Mesenchymal stem cell (in vitro differentiated cells and primary cell): ENCODE measurements at regions not wholly inside any gene's neighbourhood (a gene's known extent, or its start where the extent isn't known, plus 50 kb on each side); places are given as distances from the start of the nearest gene placed in this dataset.
A peak's percentile ranks its signal among the peaks of the same experiment; 100 is the strongest.

Experiments
- DNase-seq: peaks from one replicate; pipeline ENCODE4 v3.0.0-alpha.2; 2013
- H2AFZ ChIP-seq: one replicate; pipeline ENCODE4 v1.6.1; 2013; ENCODE audit warnings: low read depth, mild to moderate bottlenecking, control low read depth, inconsistent platforms, low read length, moderate library complexity
- H2AK5ac ChIP-seq: 2 replicates; pipeline ENCODE4 v1.6.1; 2013; ENCODE audit warnings: low read length, moderate library complexity, mild to moderate bottlenecking, inconsistent platforms; ENCODE audit not compliant: severe bottlenecking
- H2BK120ac ChIP-seq: one replicate; pipeline ENCODE4 v1.6.1; 2013; ENCODE audit warnings: low read depth, mild to moderate bottlenecking, inconsistent platforms, low read length, moderate library complexity
- H2BK12ac ChIP-seq, 2 experiments: one replicate each; pipeline ENCODE4 v1.6.1; 2013; ENCODE audit warnings: inconsistent platforms in 2 of 2, low read length in 2 of 2, mild to moderate bottlenecking in 2 of 2, moderate library complexity in 2 of 2, control low read depth in 1 of 2
- H2BK15ac ChIP-seq: one replicate; pipeline ENCODE4 v1.6.1; 2013; ENCODE audit warnings: mild to moderate bottlenecking, low read depth, inconsistent platforms; ENCODE audit not compliant: poor library complexity, severe bottlenecking
- H2BK5ac ChIP-seq: 2 replicates; pipeline ENCODE4 v1.6.1; 2013; ENCODE audit warnings: low read depth, mild to moderate bottlenecking, low read length, control low read depth, inconsistent platforms; ENCODE audit not compliant: poor library complexity, severe bottlenecking
- H3K14ac ChIP-seq, 2 experiments: one replicate each; pipeline ENCODE4 v1.6.1; 2013; ENCODE audit warnings: inconsistent platforms in 2 of 2, low read length in 2 of 2, control low read depth in 1 of 2, mild to moderate bottlenecking in 1 of 2, moderate library complexity in 1 of 2
- H3K18ac ChIP-seq, 2 experiments: one replicate each; pipeline ENCODE4 v1.6.1; 2013; ENCODE audit warnings: inconsistent platforms in 2 of 2, low read length in 2 of 2, control low read depth in 1 of 2, low read depth in 1 of 2, mild to moderate bottlenecking in 1 of 2
- H3K23ac ChIP-seq, 2 experiments: one replicate each; pipeline ENCODE4 v1.6.1; 2013; ENCODE audit warnings: inconsistent platforms in 2 of 2, low read length in 2 of 2, mild to moderate bottlenecking in 2 of 2, moderate library complexity in 2 of 2, control low read depth in 1 of 2
- H3K27ac ChIP-seq: 2 replicates; pipeline ENCODE4 v1.5.1; 2013; ENCODE audit warnings: mild to moderate bottlenecking, moderate library complexity, low read length, control low read depth, inconsistent platforms; ENCODE audit not compliant: poor library complexity, severe bottlenecking
- H3K27me3 ChIP-seq, 2 experiments: 2 replicates each; pipeline versions ENCODE4 v1.6.1 to v1.7.0; 2013; ENCODE audit warnings: low read length in 2 of 2, mild to moderate bottlenecking in 2 of 2, moderate library complexity in 2 of 2, control low read depth in 1 of 2, inconsistent platforms in 1 of 2; ENCODE audit not compliant: control insufficient read depth in 1 of 2, insufficient read depth in 1 of 2
- H3K36me3 ChIP-seq, 2 experiments: 2 replicates each; pipeline versions ENCODE4 v1.6.1 to v1.7.0; 2013; ENCODE audit warnings: low read length in 2 of 2, control low read depth in 1 of 2, inconsistent platforms in 1 of 2, low read depth in 1 of 2, mild to moderate bottlenecking in 1 of 2; ENCODE audit not compliant: insufficient read depth in 2 of 2, control insufficient read depth in 1 of 2
- H3K4ac ChIP-seq, 2 experiments: one replicate each; pipeline ENCODE4 v1.6.1; 2013; ENCODE audit warnings: inconsistent platforms in 2 of 2, low read length in 2 of 2, mild to moderate bottlenecking in 2 of 2, moderate library complexity in 2 of 2, control low read depth in 1 of 2, low read depth in 1 of 2
- H3K4me1 ChIP-seq: 2 replicates; pipeline ENCODE4 v1.6.1; 2013; ENCODE audit warnings: low read depth, low read length, control low read depth; ENCODE audit not compliant: control insufficient read depth, insufficient read depth
- H3K4me2 ChIP-seq: 2 replicates; pipeline ENCODE4 v1.6.1; 2013; ENCODE audit warnings: low read length, mild to moderate bottlenecking, inconsistent platforms; ENCODE audit not compliant: poor library complexity, severe bottlenecking
- H3K4me3 ChIP-seq, 2 experiments: 2 replicates each; pipeline versions ENCODE4 v1.5.1 to v1.7.0; 2013; ENCODE audit warnings: low read length in 2 of 2, mild to moderate bottlenecking in 2 of 2, control low read depth in 1 of 2, low read depth in 1 of 2; ENCODE audit not compliant: insufficient read depth in 1 of 2
- H3K79me1 ChIP-seq: replicated peaks from 2 replicates; pipeline ENCODE4 v1.6.1; 2013; ENCODE audit warnings: mild to moderate bottlenecking, control low read depth, low read length, inconsistent platforms; ENCODE audit not compliant: poor library complexity, severe bottlenecking
- H3K9ac ChIP-seq: 2 replicates; pipeline ENCODE4 v1.7.0; 2013; ENCODE audit warnings: mild to moderate bottlenecking, low read length, moderate library complexity
- H3K9me3 ChIP-seq: 2 replicates; pipeline ENCODE4 v1.7.0; 2013; ENCODE audit warnings: mild to moderate bottlenecking, low read length; ENCODE audit not compliant: control insufficient read depth
- H4K8ac ChIP-seq: one replicate; pipeline ENCODE4 v1.6.1; 2013; ENCODE audit warnings: inconsistent platforms, mild to moderate bottlenecking, low read length, moderate library complexity
- H4K91ac ChIP-seq: one replicate; pipeline ENCODE4 v1.6.1; 2013; ENCODE audit warnings: mild to moderate bottlenecking, low read length, inconsistent platforms
- WGBS: methylation state at CpG from one replicate; pipeline ENCODE4 v1.1.7; 2013; ENCODE audit warnings: mixed read lengths; 5-methylcytosine and 5-hydroxymethylcytosine counted together

DNA sequence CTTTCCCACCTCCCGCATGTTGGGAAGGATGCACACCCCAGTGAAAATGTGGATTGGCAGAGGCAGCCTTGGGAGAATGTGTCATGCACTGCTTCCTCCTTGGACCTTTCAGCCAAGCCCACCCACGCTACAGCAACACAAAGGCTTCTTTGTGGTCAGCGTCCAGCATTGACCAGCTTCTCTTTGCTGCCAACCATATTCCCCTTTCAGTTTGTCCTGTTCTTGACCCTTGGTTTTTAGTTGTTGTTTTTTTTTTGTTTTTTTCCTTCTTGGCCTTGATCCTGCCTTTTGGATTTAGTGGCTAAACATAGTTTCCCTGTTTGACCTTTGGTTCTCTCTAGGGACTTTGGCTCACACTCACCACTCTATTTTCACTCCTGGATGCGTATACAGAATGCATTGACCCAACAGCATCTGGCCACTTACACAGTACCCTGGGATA lies 573.6 kb downstream of the INSC start:
- no peak overlapping the region for H2BK5ac ChIP-seq
- H4K91ac ChIP-seq: no peak overlapping the region
- H3K18ac ChIP-seq: peak overlapping the region in 1 of 2 experiments; percentile 37
- H3K4me2 ChIP-seq: no peak overlapping the region
- no peak overlapping the region for H3K14ac ChIP-seq
- DNase-seq: peak; percentile 31
- H3K23ac ChIP-seq: no peak overlapping the region
- H2AK5ac ChIP-seq: no peak overlapping the region
- H3K4me1 ChIP-seq: no peaks in the 10 kb centered on the region
- no peaks in the 10 kb centered on the region for H3K79me1 ChIP-seq
- no peak overlapping the region for H3K9ac ChIP-seq
- WGBS: 82% methylated on average over 3 of the region's 4 CpGs
- H3K36me3 ChIP-seq: no peaks in the 10 kb centered on the region
- peaks cover 23% of the 10 kb centered on the region for H3K9me3 ChIP-seq
- no peak overlapping the region for H2AFZ ChIP-seq
- no peak overlapping the region for H2BK15ac ChIP-seq
- no peak overlapping the region for H3K4me3 ChIP-seq
- H3K27ac ChIP-seq: no peak overlapping the region
- no peak overlapping the region for H3K4ac ChIP-seq
- no peak overlapping the region for H4K8ac ChIP-seq
- peak overlapping the region in 1 of 2 experiments; percentile 28 for H2BK12ac ChIP-seq
- peaks cover 0 to 62% of the 10 kb centered on the region in 2 experiments for H3K27me3 ChIP-seq
- H2BK120ac ChIP-seq: no peak overlapping the region

DNA sequence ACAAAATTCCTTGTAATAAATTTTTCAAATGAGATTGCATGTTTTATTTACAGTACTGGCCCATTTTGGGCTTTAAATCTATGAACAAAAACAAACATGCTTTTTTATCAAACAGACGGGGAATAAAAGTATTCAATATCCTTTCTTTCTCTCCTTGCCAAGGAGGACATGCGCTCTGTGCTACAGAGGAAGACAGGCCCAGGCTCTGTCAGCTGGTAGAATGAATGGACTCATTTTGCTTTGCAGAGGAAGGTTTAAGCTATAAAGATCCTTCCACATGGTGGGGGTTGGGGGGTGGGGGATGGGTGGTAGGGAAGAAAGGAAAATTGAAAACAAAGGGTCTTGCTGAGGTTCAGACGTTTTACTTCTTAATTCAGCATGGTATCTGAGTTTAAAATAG lies 575.6 kb downstream of the INSC start:
- Histone ChIP-seq H2BK12ac (no peak overlapping the region), H3K23ac (no peak overlapping the region), H3K9me3 (peaks cover 17% of the 10 kb centered on the region), H4K91ac (no peak overlapping the region), H3K4me2 (no peak overlapping the region), H3K4me3 (no peak overlapping the region), H3K36me3 (no peaks in the 10 kb centered on the region), H3K27me3 (peaks cover 0 to 63% of the 10 kb centered on the region in 2 experiments), H3K4me1 (no peaks in the 10 kb centered on the region), H3K27ac (no peak overlapping the region), H3K14ac (no peak overlapping the region), H3K79me1 (no peaks in the 10 kb centered on the region), H3K4ac (no peak overlapping the region), H2BK120ac (no peak overlapping the region), H3K18ac (no peak overlapping the region), H3K9ac (no peak overlapping the region), H4K8ac (no peak overlapping the region), H2AFZ (no peak overlapping the region), H2AK5ac (no peak overlapping the region), H2BK5ac (no peak overlapping the region), H2BK15ac (no peak overlapping the region)
- WGBS: 100% methylated on average over 1 of the region's 3 CpGs
- DNase-seq: no peak

DNA sequence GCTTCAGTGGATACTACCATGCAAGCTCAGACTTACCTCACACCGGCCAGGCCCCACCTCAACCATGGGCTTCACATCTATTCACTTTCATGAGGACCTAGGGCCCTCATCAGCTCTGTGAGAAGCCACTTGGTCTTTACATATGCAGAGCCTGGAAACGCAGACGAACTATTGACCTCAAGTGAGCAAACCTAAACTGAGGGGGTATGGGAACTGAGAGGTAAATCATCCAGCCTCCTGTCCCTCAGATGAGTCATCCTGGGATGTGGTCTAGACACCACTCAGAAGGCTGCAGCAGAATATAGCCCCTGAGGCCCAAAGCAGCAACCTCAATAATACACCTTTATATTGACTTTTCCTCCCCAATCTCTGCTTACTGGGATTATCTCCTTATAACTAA lies 578.0 kb downstream of the INSC start:
- Histone ChIP-seq H2BK12ac (no peak overlapping the region), H3K27me3 (peaks cover 0 to 73% of the 10 kb centered on the region in 2 experiments), H3K23ac (no peak overlapping the region), H3K79me1 (no peaks in the 10 kb centered on the region), H3K18ac (no peak overlapping the region), H3K27ac (no peak overlapping the region), H4K91ac (no peak overlapping the region), H3K4me2 (no peak overlapping the region), H3K36me3 (no peaks in the 10 kb centered on the region), H4K8ac (no peak overlapping the region), H3K9ac (no peak overlapping the region), H3K14ac (no peak overlapping the region), H2AFZ (no peak overlapping the region), H2AK5ac (no peak overlapping the region), H3K4me3 (no peak overlapping the region), H3K4ac (no peak overlapping the region), H2BK15ac (no peak overlapping the region), H3K4me1 (no peaks in the 10 kb centered on the region), H2BK120ac (no peak overlapping the region), H2BK5ac (no peak overlapping the region), H3K9me3 (peaks cover 17% of the 10 kb centered on the region)
- DNase-seq: peak; percentile 81
- WGBS: 39% methylated on average over 3 of the region's 3 CpGs

DNA sequence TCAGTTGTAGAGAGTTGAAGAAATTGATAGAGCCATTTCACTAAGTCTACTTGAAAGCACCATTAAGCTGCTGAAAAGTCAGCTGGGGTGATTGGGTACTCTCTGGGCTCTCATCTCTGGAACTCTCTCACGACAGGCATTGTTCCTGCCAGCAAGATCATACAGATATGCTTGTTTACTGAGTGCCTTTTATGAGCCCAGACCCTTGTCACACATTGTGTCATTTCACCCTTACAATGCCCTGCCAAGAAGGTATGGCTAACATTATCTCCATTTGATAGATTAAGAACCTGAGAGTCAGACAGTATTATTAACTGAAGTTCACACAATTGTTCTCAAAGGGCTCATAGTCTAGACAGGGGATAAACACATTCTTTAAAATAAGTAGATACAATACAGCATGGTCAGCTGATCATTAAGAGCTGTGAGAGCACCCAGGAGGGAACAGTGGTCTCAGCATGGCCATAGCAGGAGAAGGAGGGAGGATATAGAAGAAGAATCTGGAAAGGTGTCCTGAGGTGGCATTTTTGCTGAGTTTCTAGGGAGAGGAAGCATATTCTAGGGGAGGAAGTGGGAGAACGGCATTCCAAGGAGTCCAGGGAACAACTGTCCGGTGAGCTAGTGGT lies 580.5 kb downstream of the INSC start:
- Histone ChIP-seq H2BK15ac (no peak overlapping the region), H3K4me2 (no peak overlapping the region), H2BK5ac (no peak overlapping the region), H3K36me3 (no peaks in the 10 kb centered on the region), H3K27ac (no peak overlapping the region), H4K8ac (no peak overlapping the region), H3K18ac (no peak overlapping the region), H3K14ac (no peak overlapping the region), H3K23ac (no peak overlapping the region), H2AK5ac (no peak overlapping the region), H3K9me3 (peaks cover 17% of the 10 kb centered on the region), H3K79me1 (no peaks in the 10 kb centered on the region), H3K4me1 (no peaks in the 10 kb centered on the region), H2BK120ac (no peak overlapping the region), H2BK12ac (peak overlapping the region in 1 of 2 experiments; percentile 13), H4K91ac (no peak overlapping the region), H3K4ac (no peak overlapping the region), H2AFZ (no peak overlapping the region), H3K4me3 (no peak overlapping the region), H3K27me3 (peaks cover 0 to 71% of the 10 kb centered on the region in 2 experiments), H3K9ac (no peak overlapping the region)
- no peak for DNase-seq
- WGBS: 83% methylated on average over 3 of the region's 3 CpGs
